SJSA1 (cell line): ENCODE measurements at regions not wholly inside any gene's neighbourhood (a gene's known extent, or its start where the extent isn't known, plus 50 kb on each side); places are given as distances from the start of the nearest gene placed in this dataset.
"Not testable (repeated sequence)": the region's sequence is repeated elsewhere in the genome, so short reads cannot be mapped to it uniquely, and the experiment has no call there.

Experiments
- DNase-seq, 2 experiments: peaks; one replicate each; pipeline ENCODE4 v3.0.0-alpha.2; 2015 to 2020; ENCODE audit warnings: low spot score in 2 of 2, low read depth in 1 of 2
- H3K27ac ChIP-seq: fragments of 250-450 bp; sonication (Bioruptor Pico); 2 replicates; pipeline ENCODE4 v1.5.1; 2020; ENCODE audit warnings: mild to moderate bottlenecking, moderate library complexity
- H3K27me3 ChIP-seq: fragments of 250-450 bp; sonication (Bioruptor Pico); replicated peaks from 2 replicates; pipeline ENCODE4 v1.5.1; 2020; ENCODE audit warnings: mild to moderate bottlenecking, moderate library complexity
- H3K36me3 ChIP-seq: fragments of 250-450 bp; sonication (Bioruptor Pico); 2 replicates; pipeline ENCODE4 v1.5.1; 2020; ENCODE audit warnings: mild to moderate bottlenecking
- H3K4me1 ChIP-seq: fragments of 250-450 bp; sonication (Bioruptor Pico); replicated peaks from 2 replicates; pipeline ENCODE4 v1.6.1; 2021; ENCODE audit warnings: mild to moderate bottlenecking
- H3K4me3 ChIP-seq: fragments of 250-450 bp; sonication (Bioruptor Pico); 2 replicates; pipeline ENCODE4 v1.5.1; 2020; ENCODE audit warnings: mild to moderate bottlenecking
- H3K9me3 ChIP-seq: fragments of 250-450 bp; sonication (Bioruptor Pico); replicated peaks from 2 replicates; pipeline ENCODE4 v1.5.1; 2020; ENCODE audit warnings: mild to moderate bottlenecking

DNA sequence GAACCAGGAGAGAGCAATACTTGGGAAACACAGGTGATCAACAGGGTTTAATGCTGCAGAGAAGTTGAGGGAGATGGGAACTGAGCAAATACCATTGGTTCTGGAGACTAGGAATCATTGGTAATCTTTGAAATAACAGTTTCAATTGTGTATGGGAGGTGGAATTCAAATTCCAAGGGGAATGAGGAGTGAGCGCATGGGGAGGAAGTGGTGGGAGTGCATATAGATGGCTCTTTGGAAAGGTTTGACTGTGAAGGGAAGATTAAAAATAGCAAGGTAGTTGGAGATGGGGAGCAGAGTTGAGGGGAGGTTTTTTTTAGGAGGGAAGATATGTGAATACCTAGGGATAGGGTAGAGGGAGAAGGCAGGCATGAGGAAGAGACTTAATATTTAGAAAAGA, 51.1 kb upstream of the ROPN1 start:
- H3K27me3 ChIP-seq, result no peaks in the 10 kb centered on the region

GRCh38 chr3:124044956-124045355, 53.0 kb upstream of the ROPN1 start:
- H3K9me3 ChIP-seq, result no peaks in the 10 kb centered on the region
- H3K36me3 ChIP-seq, result no peaks in the 10 kb centered on the region
- H3K27ac ChIP-seq, result no peak overlapping the region
- no peaks in the 10 kb centered on the region for H3K27me3 ChIP-seq
- no peak for DNase-seq
- no peak overlapping the region for H3K4me3 ChIP-seq
- no peaks in the 10 kb centered on the region for H3K4me1 ChIP-seq

More for the DNA sequence above, 51.1 kb upstream of the ROPN1 start:
- Histone ChIP-seq H3K27ac (no peak overlapping the region), H3K4me1 (no peaks in the 10 kb centered on the region), H3K36me3 (no peaks in the 10 kb centered on the region), H3K9me3 (no peaks in the 10 kb centered on the region), H3K4me3 (no peak overlapping the region)
- no peak for DNase-seq

DNA sequence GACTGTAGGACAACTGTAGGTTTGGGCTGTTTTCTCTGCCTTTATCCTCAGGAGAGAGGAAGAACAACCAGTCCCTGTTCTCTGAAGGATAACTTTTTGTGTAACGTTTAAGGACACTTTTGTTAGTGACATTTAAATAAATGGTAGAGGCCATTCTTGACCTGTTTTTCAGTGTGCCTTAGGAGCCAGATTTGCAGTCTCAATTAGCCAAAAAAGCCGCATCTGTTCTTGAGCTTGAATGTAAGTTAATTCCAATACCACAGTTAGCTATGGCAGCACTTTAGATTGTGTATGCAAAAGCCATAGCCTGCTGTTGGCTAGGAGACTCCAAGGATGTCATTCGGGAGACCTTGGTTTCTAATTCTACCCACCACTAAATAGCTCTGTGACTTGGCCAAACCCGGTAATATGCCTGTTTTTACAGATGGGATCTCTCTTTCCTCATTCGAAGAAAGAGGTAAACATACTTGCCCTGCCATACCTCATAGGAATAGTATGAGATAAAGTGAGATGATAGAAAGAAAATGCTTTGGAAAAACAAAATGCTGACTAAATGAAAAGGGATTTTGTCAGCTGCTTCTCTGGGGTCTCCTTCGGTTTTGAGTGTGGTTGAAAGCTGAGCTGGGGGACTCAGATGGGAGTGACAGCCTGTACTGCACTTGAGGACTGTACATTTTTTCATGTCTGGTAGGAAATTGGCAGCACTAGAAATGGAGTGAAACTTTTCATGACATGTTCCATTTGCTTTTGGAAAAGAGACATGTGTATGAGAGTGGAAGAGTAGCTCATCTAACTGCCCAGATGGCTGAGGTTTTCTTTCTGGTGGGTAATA, 57.3 kb upstream of the ROPN1 start:
- H3K4me1 ChIP-seq, result no peaks in the 10 kb centered on the region
- no peak for DNase-seq
- H3K4me3 ChIP-seq, result no peak overlapping the region
- H3K9me3 ChIP-seq, result no peaks in the 10 kb centered on the region
- no peaks in the 10 kb centered on the region for H3K36me3 ChIP-seq
- no peaks in the 10 kb centered on the region for H3K27me3 ChIP-seq
- no peak overlapping the region for H3K27ac ChIP-seq

DNA sequence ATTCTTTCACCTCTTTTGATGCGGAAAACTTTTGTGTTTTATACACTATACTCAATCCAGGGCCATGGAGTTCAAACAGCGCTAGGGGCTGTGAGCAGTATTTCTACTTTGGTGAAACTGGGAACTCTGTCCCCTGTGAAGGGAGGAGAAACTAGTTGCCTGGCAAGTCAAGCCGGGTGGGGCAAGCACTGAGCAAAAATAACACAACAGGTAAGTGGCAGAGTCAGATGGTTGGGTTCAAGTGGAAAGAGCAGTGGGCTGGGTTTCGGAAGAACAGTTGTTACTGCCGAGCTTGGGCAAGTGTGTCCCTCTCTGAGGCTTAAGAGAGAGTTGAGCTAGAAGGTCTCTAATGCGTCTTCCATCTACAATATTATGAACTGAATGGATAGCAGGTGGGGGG, 59.7 kb upstream of the ROPN1 start:
- no peaks in the 10 kb centered on the region for H3K27me3 ChIP-seq
- no peak overlapping the region for H3K4me3 ChIP-seq
- no peaks in the 10 kb centered on the region for H3K36me3 ChIP-seq
- no peak for DNase-seq
- no peak overlapping the region for H3K27ac ChIP-seq
- no peaks in the 10 kb centered on the region for H3K4me1 ChIP-seq
- H3K9me3 ChIP-seq, result no peaks in the 10 kb centered on the region

- Histone ChIP-seq H3K9me3 (no peaks in the 10 kb centered on the region), H3K27me3 (no peaks in the 10 kb centered on the region), H3K4me1 (no peaks in the 10 kb centered on the region), H3K27ac (no peak overlapping the region), H3K36me3 (no peaks in the 10 kb centered on the region), H3K4me3 (no peak overlapping the region)
- no peak for DNase-seq
These were observed 61.9 kb upstream of the ROPN1 start for GRCh38 chr3:124053871-124054270.

- H3K27me3 ChIP-seq, result no peaks in the 10 kb centered on the region
- DNase-seq, result no peak
- H3K36me3 ChIP-seq, result no peaks in the 10 kb centered on the region
- H3K4me3 ChIP-seq, result no peak overlapping the region
- no peak overlapping the region for H3K27ac ChIP-seq
- H3K9me3 ChIP-seq, result no peaks in the 10 kb centered on the region
- no peaks in the 10 kb centered on the region for H3K4me1 ChIP-seq
These were observed 64.9 kb upstream of the ROPN1 start for GRCh38 chr3:124056846-124057245.

GRCh38 chr3:124057420-124057819, 65.5 kb upstream of the ROPN1 start:
- DNase-seq, result no peak
- no peaks in the 10 kb centered on the region for H3K9me3 ChIP-seq
- no peaks in the 10 kb centered on the region for H3K36me3 ChIP-seq
- no peaks in the 10 kb centered on the region for H3K27me3 ChIP-seq
- no peaks in the 10 kb centered on the region for H3K4me1 ChIP-seq
- no peak overlapping the region for H3K4me3 ChIP-seq
- H3K27ac ChIP-seq, result no peak overlapping the region

GRCh38 chr3:124059580-124059979, 67.7 kb upstream of the ROPN1 start:
- Histone ChIP-seq H3K27ac (no peak overlapping the region), H3K4me1 (peaks cover 5% of the 10 kb centered on the region), H3K36me3 (no peaks in the 10 kb centered on the region), H3K27me3 (no peaks in the 10 kb centered on the region), H3K9me3 (no peaks in the 10 kb centered on the region), H3K4me3 (no peak overlapping the region)
- no peak for DNase-seq

DNA sequence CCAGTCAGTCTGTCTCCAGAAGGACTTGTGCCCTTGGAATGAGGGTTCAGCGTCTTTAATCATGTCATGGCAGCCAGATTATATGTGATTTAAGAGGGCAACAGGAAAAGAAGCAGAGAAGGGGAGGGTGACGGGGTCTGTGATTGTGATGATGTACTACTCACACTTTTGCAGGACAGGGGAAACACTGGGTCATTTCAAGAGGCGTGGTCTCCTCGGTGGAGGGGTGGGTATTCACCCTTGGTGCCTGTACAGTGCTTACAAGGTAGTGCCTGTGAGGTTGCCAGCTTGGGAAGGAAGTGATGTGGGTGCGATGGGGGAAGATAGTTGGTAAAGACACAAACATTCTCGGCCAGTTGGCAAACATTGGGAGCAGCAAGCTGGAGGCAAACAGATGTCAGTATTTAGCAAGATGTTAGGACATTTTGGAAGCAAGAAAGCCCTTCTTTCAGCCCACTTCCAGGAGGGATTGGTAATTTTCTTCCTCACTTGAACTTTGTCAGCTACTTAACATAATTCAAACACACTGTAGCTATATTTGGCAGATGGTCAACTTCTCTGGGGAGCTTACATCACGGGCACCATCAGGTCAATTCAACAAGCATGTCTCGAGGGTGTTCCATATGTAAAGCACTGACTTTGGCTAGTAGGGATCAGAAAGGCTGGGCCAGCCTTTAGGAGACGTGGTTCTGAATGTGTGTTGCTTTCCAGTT, 71.4 kb upstream of the ROPN1 start:
- H3K4me1 ChIP-seq, result peaks cover 5% of the 10 kb centered on the region
- H3K27me3 ChIP-seq, result no peaks in the 10 kb centered on the region
- no peak for DNase-seq
- H3K4me3 ChIP-seq, result no peak overlapping the region
- no peak overlapping the region for H3K27ac ChIP-seq
- no peaks in the 10 kb centered on the region for H3K36me3 ChIP-seq
- H3K9me3 ChIP-seq, result no peaks in the 10 kb centered on the region

DNA sequence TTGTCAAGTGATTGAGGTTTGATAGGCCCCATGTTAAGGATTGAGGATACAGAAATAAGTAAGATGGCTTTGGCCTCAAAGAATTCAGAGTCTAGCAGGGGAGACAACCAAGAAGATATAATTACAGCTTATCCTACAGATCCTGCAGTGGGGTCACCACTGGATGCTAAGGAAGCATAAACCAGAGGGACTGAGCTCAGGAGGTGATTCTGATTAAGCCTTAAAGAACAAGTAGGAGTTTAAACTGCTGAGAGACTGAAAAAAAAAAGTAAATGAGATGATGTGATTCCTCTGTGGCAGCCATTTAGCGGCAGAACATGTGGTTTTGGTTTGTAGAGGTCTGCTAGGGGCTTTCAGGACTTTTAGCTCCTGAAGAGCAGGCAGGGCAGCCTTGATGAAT, 72.1 kb upstream of the ROPN1 start:
- Histone ChIP-seq H3K27ac (no peak overlapping the region), H3K4me3 (no peak overlapping the region), H3K4me1 (peaks cover 5% of the 10 kb centered on the region), H3K9me3 (no peaks in the 10 kb centered on the region), H3K36me3 (no peaks in the 10 kb centered on the region), H3K27me3 (no peaks in the 10 kb centered on the region)
- no peak for DNase-seq

DNA sequence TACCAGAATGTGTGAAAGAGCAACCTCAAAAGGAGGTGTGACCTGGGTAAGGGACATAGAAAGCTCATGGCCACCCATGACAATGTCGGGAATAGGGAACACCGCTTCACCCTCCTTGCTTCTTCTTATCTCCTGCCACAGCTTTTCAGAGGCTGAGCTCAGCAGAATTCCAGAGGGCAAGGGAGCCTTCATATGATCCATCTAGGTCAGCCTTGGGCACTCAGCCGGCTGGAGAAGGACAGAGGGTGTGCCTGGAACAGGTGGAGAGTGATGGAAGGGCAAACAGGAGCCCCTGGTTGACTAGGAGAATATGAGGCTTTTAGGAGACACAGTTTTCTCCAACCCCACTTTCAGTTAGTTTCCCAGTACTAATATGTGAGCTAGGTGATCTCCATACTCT, 74.6 kb upstream of the ROPN1 start:
- not testable (repeated sequence) for H3K36me3 ChIP-seq, H3K27me3 ChIP-seq, H3K4me3 ChIP-seq, H3K4me1 ChIP-seq, DNase-seq, H3K27ac ChIP-seq, H3K9me3 ChIP-seq

- not testable (repeated sequence) for DNase-seq, H3K4me3 ChIP-seq, H3K4me1 ChIP-seq, H3K27ac ChIP-seq, H3K27me3 ChIP-seq, H3K36me3 ChIP-seq, H3K9me3 ChIP-seq
These were observed 77.8 kb upstream of the ROPN1 start for GRCh38 chr3:124069706-124070105.

DNA sequence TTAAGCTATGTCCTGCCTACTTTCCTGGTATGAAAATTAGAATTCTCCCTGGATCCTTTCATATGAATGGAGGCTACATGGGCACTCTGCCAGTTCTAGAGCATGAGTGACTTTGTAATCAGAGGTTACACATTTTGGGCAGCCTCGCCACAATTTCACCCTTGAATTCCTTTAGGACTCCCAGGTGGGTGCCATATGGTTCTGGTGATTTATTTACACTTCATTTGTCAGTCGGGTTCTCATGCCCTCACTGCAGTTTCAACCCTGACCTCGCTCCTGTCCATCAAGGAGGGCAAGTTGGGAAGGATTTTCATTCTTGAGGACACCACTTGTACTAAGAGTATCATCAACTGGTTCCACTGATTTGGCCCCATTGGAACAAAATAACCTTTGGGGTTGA, 83.2 kb upstream of the ROPN1 start:
- not testable (repeated sequence) for H3K36me3 ChIP-seq, H3K27ac ChIP-seq, DNase-seq, H3K4me3 ChIP-seq, H3K9me3 ChIP-seq, H3K27me3 ChIP-seq
- H3K4me1 ChIP-seq, result peaks cover 32% of the 10 kb centered on the region

- H3K9me3 ChIP-seq, result no peaks in the 10 kb centered on the region
- peak overlapping the region; percentile 60 for H3K27ac ChIP-seq
- peak; percentile 45 to 81 for DNase-seq
- no peaks in the 10 kb centered on the region for H3K36me3 ChIP-seq
- no peak overlapping the region for H3K4me3 ChIP-seq
- peaks cover 34% of the 10 kb centered on the region for H3K4me1 ChIP-seq
- H3K27me3 ChIP-seq, result no peaks in the 10 kb centered on the region
These were observed 83.8 kb upstream of the ROPN1 start for GRCh38 chr3:124075753-124076152.
